ENCODE measurements at regions not wholly inside any gene's neighbourhood (a gene's known extent, or its start where the extent isn't known, plus 50 kb on each side); places are given as distances from the start of the nearest gene placed in this dataset.

DNA sequence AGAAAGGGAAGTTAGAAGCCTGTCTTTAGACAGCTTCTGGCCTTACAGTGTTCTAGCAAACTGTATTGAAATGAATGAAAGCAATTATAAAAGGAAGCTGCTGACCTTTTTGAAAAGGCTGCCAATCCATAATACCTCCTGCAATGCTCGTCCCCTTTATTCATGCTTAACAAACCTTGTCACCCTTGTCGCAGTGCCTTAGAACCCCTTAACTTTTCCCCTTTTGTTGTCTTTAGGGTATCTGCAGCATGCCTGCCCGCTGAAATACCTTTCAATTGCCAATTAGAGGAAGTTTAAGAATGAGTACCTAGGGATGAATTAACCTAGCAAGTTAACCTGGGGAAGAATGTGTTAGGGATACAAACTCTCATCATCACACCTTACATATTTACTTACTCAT lies 731.2 kb downstream of the RERGL start:
- TF ChIP-seq, protein P1, sequence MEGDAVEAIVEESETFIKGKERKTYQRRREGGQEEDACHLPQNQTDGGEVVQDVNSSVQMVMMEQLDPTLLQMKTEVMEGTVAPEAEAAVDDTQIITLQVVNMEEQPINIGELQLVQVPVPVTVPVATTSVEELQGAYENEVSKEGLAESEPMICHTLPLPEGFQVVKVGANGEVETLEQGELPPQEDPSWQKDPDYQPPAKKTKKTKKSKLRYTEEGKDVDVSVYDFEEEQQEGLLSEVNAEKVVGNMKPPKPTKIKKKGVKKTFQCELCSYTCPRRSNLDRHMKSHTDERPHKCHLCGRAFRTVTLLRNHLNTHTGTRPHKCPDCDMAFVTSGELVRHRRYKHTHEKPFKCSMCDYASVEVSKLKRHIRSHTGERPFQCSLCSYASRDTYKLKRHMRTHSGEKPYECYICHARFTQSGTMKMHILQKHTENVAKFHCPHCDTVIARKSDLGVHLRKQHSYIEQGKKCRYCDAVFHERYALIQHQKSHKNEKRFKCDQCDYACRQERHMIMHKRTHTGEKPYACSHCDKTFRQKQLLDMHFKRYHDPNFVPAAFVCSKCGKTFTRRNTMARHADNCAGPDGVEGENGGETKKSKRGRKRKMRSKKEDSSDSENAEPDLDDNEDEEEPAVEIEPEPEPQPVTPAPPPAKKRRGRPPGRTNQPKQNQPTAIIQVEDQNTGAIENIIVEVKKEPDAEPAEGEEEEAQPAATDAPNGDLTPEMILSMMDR (IDR thresholded peaks at IDR 0.05), result no peak
- Histone ChIP-seq H3K36me3 (no peaks in the 10 kb centered on the region), H3K27me3 (replicated peaks; ENCODE audit: insufficient read depth) (no peaks in the 10 kb centered on the region), H3K4me3 (no peak overlapping the region), H3K27ac (no peak overlapping the region), H3K9me3 (no peaks in the 10 kb centered on the region), H3K4me1 (ENCODE audit: control insufficient read depth in 1 of 2, low read depth in 2 of 2) (no peaks in the 10 kb centered on the region)
- no peak for DNase-seq (ENCODE audit: low spot score)
- ATAC-seq (ENCODE audit: insufficient number of reproducible peaks, low FRiP score, low read depth), result no peak

DNA sequence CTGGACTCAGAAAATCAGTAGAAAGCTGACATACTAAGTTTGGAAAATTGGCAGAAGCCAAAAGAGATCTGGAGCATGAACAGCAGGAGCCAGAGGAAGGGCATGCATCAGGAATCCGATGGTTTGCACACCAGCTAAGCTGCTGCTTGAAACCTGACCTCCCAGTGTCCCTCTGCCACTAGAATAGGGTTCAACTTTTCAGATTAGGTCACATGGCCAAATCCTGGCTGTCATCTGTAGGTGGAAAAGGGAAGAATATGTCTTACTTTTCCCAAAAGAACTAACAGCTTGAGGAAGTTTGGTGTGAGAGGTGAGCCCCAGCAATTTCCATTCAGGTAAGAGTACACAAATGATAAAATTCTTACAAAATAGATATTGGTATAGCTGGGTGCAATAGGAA lies 732.6 kb downstream of the RERGL start:
- Histone ChIP-seq H3K27ac (no peak overlapping the region), H3K9me3 (no peaks in the 10 kb centered on the region), H3K4me3 (no peak overlapping the region), H3K36me3 (no peaks in the 10 kb centered on the region), H3K27me3 (replicated peaks; ENCODE audit: insufficient read depth) (no peaks in the 10 kb centered on the region), H3K4me1 (ENCODE audit: control insufficient read depth in 1 of 2, low read depth in 2 of 2) (no peaks in the 10 kb centered on the region)
- TF ChIP-seq, protein P1 (IDR thresholded peaks at IDR 0.05), result no peak
- DNase-seq (ENCODE audit: low spot score) (no peak), ATAC-seq (ENCODE audit: insufficient number of reproducible peaks, low FRiP score, low read depth) (no peak)

DNA sequence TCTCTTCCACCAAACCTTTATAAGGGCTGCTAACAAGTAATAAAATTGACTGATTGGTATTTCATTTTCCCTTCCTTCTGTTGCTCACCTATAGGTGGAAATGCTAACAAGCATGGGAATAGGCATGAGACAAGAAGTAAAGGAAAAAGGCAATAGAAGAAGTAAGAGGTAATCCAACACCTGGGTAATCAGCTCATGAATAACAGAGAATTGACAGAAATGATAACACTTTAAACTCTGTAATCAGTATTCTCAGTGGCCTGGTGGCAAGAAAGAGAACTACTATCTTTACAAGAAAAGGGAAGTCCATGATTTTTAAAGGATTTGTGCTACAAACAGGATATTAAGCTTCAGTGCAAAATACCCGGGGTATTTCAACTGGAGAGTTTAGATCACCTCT lies 737.8 kb downstream of the RERGL start:
- H3K27ac ChIP-seq, result no peak overlapping the region
- no peak for DNase-seq (ENCODE audit: low spot score)
- TF ChIP-seq, protein P1 (IDR thresholded peaks at IDR 0.05), result no peak
- no peaks in the 10 kb centered on the region for H3K9me3 ChIP-seq
- no peaks in the 10 kb centered on the region for H3K36me3 ChIP-seq
- H3K4me3 ChIP-seq, result no peak overlapping the region
- H3K27me3 ChIP-seq (replicated peaks; ENCODE audit: insufficient read depth), result no peaks in the 10 kb centered on the region
- ATAC-seq (ENCODE audit: insufficient number of reproducible peaks, low FRiP score, low read depth), result no peak
- no peaks in the 10 kb centered on the region for H3K4me1 ChIP-seq (ENCODE audit: control insufficient read depth in 1 of 2, low read depth in 2 of 2)

DNA sequence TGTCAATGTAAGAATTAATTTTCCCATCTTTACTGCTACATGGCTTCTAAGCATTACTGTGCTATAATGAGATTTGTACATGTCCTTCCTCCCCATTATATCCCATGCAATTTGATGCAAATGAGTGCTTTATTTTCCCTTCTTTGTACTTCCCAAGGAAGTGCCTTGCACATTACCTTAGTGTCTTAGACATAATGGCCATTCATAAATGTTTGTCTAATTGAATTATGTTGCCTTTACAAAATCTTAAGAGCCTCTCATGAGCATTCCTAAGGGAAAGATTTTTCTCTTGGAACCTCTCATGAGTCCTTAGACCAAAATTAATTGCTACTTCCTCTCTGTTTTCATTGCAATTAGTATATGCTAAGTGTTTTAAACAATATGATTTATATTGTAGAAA lies 741.7 kb downstream of the RERGL start:
- ATAC-seq (ENCODE audit: insufficient number of reproducible peaks, low FRiP score, low read depth), result no peak
- Histone ChIP-seq H3K27ac (no peak overlapping the region), H3K27me3 (replicated peaks; ENCODE audit: insufficient read depth) (no peaks in the 10 kb centered on the region), H3K9me3 (no peaks in the 10 kb centered on the region), H3K4me1 (ENCODE audit: control insufficient read depth in 1 of 2, low read depth in 2 of 2) (no peaks in the 10 kb centered on the region), H3K36me3 (no peaks in the 10 kb centered on the region), H3K4me3 (no peak overlapping the region)
- TF ChIP-seq, protein P1 (IDR thresholded peaks at IDR 0.05), result no peak
- no peak for DNase-seq (ENCODE audit: low spot score)

DNA sequence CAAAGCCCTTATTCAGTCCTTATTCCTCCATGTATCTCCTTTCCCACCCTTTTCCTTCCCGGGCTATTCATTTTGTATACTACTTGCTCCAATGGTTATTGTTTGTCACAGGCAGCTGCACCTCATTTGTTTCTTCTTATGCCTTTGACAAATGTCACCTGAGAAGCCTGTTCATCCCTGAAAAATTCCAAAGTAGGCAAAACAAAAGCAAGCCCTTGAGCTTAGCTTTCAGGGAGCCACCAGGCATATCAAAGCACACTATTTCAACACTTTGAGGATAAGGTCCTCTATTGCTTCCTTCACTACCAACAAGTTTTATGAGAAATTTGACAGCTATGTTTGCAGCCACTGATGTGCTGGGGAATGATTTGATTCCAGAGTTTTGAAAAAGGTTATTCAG lies 738.7 kb upstream of the LMO3 start:
- TF ChIP-seq, protein P1 (IDR thresholded peaks at IDR 0.05), result no peak
- Histone ChIP-seq H3K9me3 (no peaks in the 10 kb centered on the region), H3K36me3 (no peaks in the 10 kb centered on the region), H3K4me1 (ENCODE audit: control insufficient read depth in 1 of 2, low read depth in 2 of 2) (no peaks in the 10 kb centered on the region), H3K27me3 (replicated peaks; ENCODE audit: insufficient read depth) (no peaks in the 10 kb centered on the region), H3K4me3 (no peak overlapping the region), H3K27ac (no peak overlapping the region)
- DNase-seq (ENCODE audit: low spot score) (no peak), ATAC-seq (ENCODE audit: insufficient number of reproducible peaks, low FRiP score, low read depth) (no peak)
